Lower leg skin (tissue), 4 donors: ENCODE measurements at regions not wholly inside any gene's neighbourhood (a gene's known extent, or its start where the extent isn't known, plus 50 kb on each side); places are given as distances from the start of the nearest gene placed in this dataset.

ENCODE experiments used
- DNase-seq, 2 donors: peaks; one replicate each; pipeline ENCODE4 v3.0.0-alpha.2; 2019; ENCODE audit warnings: low spot score in 2 of 2
- H3K4me3 ChIP-seq: fragments of 200-600 bp; sonication (generic); 2 replicates; pipeline ENCODE4 v1.5.1; 2017; ENCODE audit warnings: mild to moderate bottlenecking, low read depth; ENCODE audit not compliant: poor library complexity, severe bottlenecking
- CTCF ChIP-seq, 3 donors: fragments of 450-650 bp; IDR thresholded peaks; one replicate each; pipeline ENCODE4 v1.5.1; 2016; ENCODE audit warnings: antibody characterized with exemption in 3 of 3, mild to moderate bottlenecking in 3 of 3, moderate library complexity in 2 of 3
- POLR2A ChIP-seq, 2 donors: fragments of 450-650 bp; IDR thresholded peaks; one replicate each; pipeline ENCODE4 v1.6.1; 2016 to 2017; ENCODE audit warnings: antibody characterized with exemption in 2 of 2, mild to moderate bottlenecking in 1 of 2, moderate library complexity in 1 of 2
- WGBS, 2 donors: methylation state at CpG; one replicate each; pipeline ENCODE4 v1.1.5; 2018; 5-methylcytosine and 5-hydroxymethylcytosine counted together
- intact Hi-C: fragments of 100-400 bp; cut with DNase I; formaldehyde crosslinking; loops from one replicate; pipeline ENCODE4 v1.15.0; 2023; ENCODE audit warnings: low total_unique reads

GRCh38 chr2:21486445-21486844 lies 362.7 kb downstream of the TDRD15 start:
- no peak for TF ChIP-seq CTCF (IDR thresholded peaks at IDR 0.05)
- TF ChIP-seq POLR2A (IDR thresholded peaks at IDR 0.05), result no peak

DNA sequence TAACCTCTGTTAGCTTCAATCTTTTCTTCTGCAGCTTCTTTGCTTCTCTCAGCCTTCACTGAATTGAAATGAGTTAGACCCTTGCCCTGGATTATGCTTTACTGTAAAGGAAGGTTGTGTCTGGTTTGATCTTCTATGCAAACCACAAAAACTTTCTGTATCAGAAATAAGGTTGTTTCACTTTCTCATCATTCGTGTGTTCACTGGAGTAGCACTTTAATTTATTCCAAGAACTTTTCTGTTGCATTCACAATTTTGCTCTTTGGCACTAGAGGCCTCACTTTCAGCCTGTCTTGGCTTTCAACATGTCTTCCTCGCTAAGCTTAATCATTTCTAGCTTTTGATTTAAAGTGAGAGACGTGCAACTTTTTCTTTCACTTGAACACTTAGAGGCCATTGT lies 365.3 kb downstream of the TDRD15 start:
- TF ChIP-seq CTCF (IDR thresholded peaks at IDR 0.05), result no peak
- no peak for TF ChIP-seq POLR2A (IDR thresholded peaks at IDR 0.05)
- no peak overlapping the region for H3K4me3 ChIP-seq
- WGBS, 2 donors, result 87 to 93% methylated on average over 3 of the region's 3 CpGs
- DNase-seq, result no peak
- intact Hi-C loops, result no loop called here

More at GRCh38 chr2:21486445-21486844, 362.7 kb downstream of the TDRD15 start:
- DNase-seq, result no peak
- WGBS, 2 donors, result 53 to 64% methylated on average over 2 of the region's 2 CpGs
- intact Hi-C loops, result no loop called here
- no peak overlapping the region for H3K4me3 ChIP-seq

- intact Hi-C loops, result no loop called here
- no peak for TF ChIP-seq CTCF (IDR thresholded peaks at IDR 0.05)
- no peak for TF ChIP-seq POLR2A (IDR thresholded peaks at IDR 0.05)
- 48% methylated on average over 4 of the region's 4 CpGs for WGBS, 2 donors
- H3K4me3 ChIP-seq, result no peak overlapping the region
- no peak for DNase-seq
Observed at GRCh38 chr2:21498016-21498415, 374.2 kb downstream of the TDRD15 start.

- intact Hi-C loops, result no loop called here
- no peak for DNase-seq
- H3K4me3 ChIP-seq, result no peak overlapping the region
- TF ChIP-seq POLR2A (IDR thresholded peaks at IDR 0.05) (no peak), CTCF (IDR thresholded peaks at IDR 0.05) (no peak)
- 90 to 93% methylated on average over 4 of the region's 4 CpGs for WGBS, 2 donors
Observed at GRCh38 chr2:21500401-21500945, 376.7 kb downstream of the TDRD15 start.

- DNase-seq, result no peak
- 72 to 73% methylated on average over 5 of the region's 5 CpGs for WGBS, 2 donors
- intact Hi-C loops, result no loop called here
- TF ChIP-seq CTCF (IDR thresholded peaks at IDR 0.05), result no peak
- no peak for TF ChIP-seq POLR2A (IDR thresholded peaks at IDR 0.05)
- no peak overlapping the region for H3K4me3 ChIP-seq
Observed at GRCh38 chr2:21501376-21502027, 377.7 kb downstream of the TDRD15 start.

DNA sequence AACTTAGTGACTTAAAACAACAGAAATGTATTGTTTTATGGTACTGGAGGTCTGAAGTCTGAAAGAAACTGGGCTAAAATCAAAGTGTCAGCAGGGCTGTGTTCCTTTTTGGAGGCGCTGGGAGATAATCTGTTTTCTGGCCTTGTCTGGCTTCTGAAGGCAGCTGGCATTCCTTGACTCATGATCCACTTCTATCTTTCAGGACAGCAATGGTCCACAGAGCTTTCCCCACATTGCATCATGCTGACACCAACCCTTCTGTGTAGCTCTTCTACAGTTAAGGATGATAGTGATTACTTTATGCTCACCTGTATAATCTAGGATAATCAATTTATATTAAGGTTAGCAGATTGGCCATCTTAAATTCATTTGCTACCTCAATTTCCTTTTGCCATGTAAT lies 392.1 kb downstream of the TDRD15 start:
- TF ChIP-seq CTCF (IDR thresholded peaks at IDR 0.05) (no peak), POLR2A (IDR thresholded peaks at IDR 0.05) (no peak)
- 93 to 95% methylated on average over 1 of the region's 1 CpG for WGBS, 2 donors
- no peak overlapping the region for H3K4me3 ChIP-seq
- DNase-seq, result no peak
- intact Hi-C loops, result no loop called here
